T-helper 2 cell treated with Interferon-gamma antibody and Interleukin-4, amounts not matched to agents 5 μg/mL and 100 μg/mL, for 36 hours (primary cell): ENCODE measurements at regions not wholly inside any gene's neighbourhood (a gene's known extent, or its start where the extent isn't known, plus 50 kb on each side); places are given as distances from the start of the nearest gene placed in this dataset.

Experiments
- DNase-seq: peaks from one replicate; pipeline ENCODE4 v3.0.0; 2021; ENCODE audit warnings: low spot score
- H3K27ac Mint-ChIP-seq: one replicate; pipeline ENCODE4 v1.8.0; 2021; ENCODE audit warnings: mild to moderate bottlenecking, mixed read lengths
- H3K27me3 Mint-ChIP-seq: one replicate; pipeline ENCODE4 v1.8.0; 2021; ENCODE audit warnings: low read depth, mixed read lengths
- H3K36me3 Mint-ChIP-seq: one replicate; pipeline ENCODE4 v1.8.0; 2021; ENCODE audit warnings: low read depth, mixed read lengths
- H3K4me1 Mint-ChIP-seq: one replicate; pipeline ENCODE4 v1.8.0; 2021; ENCODE audit warnings: low read depth, mixed read lengths
- H3K4me3 Mint-ChIP-seq: one replicate; pipeline ENCODE4 v1.8.0; 2022; ENCODE audit warnings: mild to moderate bottlenecking, moderate library complexity, mixed read lengths
- H3K9me3 Mint-ChIP-seq: one replicate; pipeline ENCODE4 v1.8.0; 2021; ENCODE audit warnings: mixed read lengths

DNA sequence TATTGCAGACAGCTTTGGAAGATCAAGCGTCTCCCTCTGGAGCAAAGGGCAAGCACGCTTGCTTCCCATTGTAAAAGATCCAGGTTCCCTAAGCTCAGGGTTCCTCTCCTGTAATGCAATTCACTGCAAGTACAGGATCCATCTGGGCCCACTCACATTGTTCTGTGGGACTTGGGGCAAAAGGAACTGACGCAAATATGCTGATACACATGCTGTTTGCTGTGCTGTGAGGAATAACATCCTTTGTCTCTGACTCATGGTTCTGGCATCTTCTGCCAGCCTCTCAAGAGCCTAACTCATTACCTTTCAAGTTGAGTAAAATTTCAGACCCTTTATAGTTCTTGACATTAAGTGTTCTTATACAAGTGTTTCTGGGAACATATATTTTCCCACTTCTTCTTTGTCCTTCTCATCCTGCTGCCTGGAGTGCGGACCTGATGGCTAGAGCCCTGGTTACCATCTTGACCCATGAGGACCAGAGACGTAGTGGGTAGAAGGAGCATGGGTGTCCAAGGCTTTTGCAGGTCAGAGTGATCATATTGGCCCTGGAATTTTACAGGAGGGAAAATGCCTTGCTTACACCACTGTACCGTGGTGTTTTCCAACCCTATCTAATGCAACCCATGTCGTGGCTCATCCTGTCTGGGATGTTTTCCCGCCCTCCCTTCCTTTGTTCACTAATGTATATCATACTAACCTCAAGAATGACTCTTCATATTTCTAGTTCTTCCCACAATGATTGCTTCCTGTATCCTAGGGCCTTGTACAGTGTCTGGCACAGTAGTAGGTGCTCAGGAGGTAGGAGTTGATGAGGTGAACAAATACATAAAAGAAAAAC, 145.7 kb upstream of the GLI2 start:
- H3K4me1 Mint-ChIP-seq, result no peaks in the 10 kb centered on the region
- no peak overlapping the region for H3K27ac Mint-ChIP-seq
- H3K27me3 Mint-ChIP-seq, result peaks cover 36% of the 10 kb centered on the region
- H3K4me3 Mint-ChIP-seq, result no peak overlapping the region
- no peaks in the 10 kb centered on the region for H3K36me3 Mint-ChIP-seq
- no peaks in the 10 kb centered on the region for H3K9me3 Mint-ChIP-seq
- DNase-seq, result no peak

DNA sequence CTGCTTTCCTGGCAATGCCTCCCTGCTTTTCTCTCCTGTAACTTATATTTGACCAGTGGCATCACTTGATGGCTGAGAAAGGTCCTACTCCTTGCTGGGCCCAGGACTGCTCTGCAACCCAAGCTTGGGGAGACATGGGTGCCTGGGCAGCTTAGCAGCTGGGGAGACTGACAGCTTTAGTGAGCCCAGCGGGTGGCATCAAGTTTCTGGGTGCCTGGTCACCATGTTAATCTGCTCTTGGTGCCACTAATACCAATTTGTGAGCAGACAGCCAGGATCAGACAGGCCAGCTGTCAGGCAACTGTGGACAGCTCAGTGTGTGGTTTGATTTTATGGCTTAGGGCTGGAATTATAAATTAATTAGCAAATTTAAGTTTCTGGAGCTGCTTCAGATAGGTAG, 144.8 kb upstream of the GLI2 start:
- Mint-ChIP-seq H3K27ac (no peak overlapping the region), H3K4me3 (no peak overlapping the region), H3K4me1 (no peaks in the 10 kb centered on the region), H3K9me3 (no peaks in the 10 kb centered on the region), H3K36me3 (no peaks in the 10 kb centered on the region), H3K27me3 (peaks cover 28% of the 10 kb centered on the region)
- DNase-seq, result no peak

DNA sequence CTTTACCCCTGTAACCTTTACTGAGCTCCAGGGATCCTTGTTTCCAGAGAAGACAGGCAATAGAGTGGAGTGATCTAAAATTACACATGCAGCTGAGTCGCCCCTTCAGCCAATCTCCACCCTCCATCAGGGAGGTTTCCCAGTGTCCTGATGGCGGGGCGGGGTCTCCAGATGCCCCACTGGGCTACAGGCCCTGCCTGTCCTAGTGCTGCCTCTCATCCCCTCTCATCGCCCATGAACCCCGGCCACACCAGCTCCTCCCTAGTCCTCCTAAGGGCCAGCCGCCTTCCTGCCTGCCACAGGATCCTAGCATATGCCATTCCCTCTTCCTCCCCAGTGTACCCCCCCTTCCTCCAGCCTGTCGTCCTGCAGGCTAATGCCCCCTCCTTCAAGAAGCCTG, 144.1 kb upstream of the GLI2 start:
- Mint-ChIP-seq H3K36me3 (no peaks in the 10 kb centered on the region), H3K27me3 (peaks cover 22% of the 10 kb centered on the region), H3K4me1 (no peaks in the 10 kb centered on the region), H3K27ac (no peak overlapping the region), H3K4me3 (no peak overlapping the region), H3K9me3 (no peaks in the 10 kb centered on the region)
- DNase-seq, result no peak

DNA sequence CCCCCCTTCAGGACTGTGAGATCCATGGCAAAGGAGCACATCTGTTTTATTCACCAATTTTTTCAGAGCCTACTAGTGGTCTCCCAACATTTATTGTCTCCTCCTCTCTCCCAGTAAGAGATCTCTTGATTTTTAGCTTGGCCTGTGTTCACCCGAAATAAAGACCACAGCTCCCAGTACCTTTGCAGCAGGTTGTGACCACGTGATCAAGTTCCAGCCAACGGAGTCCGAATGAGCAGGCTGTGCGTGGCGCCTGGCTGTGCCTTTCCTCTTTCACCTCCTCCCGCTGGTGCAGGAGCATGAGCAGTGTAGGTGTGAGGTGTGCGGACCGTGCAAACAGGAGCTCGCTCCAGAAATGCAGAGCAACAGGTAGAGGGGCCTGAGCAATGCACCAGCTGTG, 143.6 kb upstream of the GLI2 start:
- Mint-ChIP-seq H3K4me3 (no peak overlapping the region), H3K4me1 (no peaks in the 10 kb centered on the region), H3K27me3 (peaks cover 19% of the 10 kb centered on the region), H3K9me3 (no peaks in the 10 kb centered on the region), H3K27ac (no peak overlapping the region), H3K36me3 (no peaks in the 10 kb centered on the region)
- DNase-seq, result no peak

DNA sequence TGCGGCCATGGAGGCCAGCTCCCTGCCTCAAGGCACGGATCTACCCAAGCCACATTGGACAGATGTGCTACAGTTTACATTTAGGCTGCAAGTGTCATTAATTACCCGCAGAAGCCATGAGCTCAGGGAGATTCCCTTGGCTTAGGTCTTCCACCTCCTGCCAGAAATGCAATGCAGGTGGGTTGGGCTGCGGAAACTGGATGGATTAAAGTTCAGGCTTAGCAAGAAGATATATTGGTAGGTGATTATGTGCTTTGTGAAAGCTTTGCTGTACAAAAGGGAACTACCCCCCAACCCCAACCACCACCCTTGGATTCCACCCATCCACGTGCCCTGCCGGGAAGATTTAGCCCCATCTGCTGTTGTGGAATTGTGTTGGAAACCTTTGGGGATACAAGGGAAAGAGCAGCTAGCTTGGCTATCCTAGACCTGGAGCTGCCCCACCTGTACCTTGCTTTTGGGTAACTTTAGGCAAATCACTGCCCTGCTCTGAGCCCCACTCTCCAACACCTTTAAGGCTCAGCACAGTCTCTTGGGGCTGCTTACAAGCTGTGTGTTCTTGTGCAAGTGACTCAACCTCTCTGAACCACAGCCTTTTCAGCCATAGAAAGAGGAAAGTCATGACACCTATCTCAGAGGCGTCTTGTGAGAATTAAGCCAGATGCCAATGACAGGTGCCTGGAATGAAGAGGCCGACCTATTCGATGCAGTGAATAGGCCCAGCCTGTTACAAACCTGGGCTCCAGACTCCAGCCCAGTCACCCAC, 141.6 kb upstream of the GLI2 start:
- H3K9me3 Mint-ChIP-seq, result no peaks in the 10 kb centered on the region
- H3K4me3 Mint-ChIP-seq, result no peak overlapping the region
- DNase-seq, result no peak
- no peaks in the 10 kb centered on the region for H3K4me1 Mint-ChIP-seq
- H3K36me3 Mint-ChIP-seq, result no peaks in the 10 kb centered on the region
- H3K27me3 Mint-ChIP-seq, result peaks cover 6% of the 10 kb centered on the region
- no peak overlapping the region for H3K27ac Mint-ChIP-seq

DNA sequence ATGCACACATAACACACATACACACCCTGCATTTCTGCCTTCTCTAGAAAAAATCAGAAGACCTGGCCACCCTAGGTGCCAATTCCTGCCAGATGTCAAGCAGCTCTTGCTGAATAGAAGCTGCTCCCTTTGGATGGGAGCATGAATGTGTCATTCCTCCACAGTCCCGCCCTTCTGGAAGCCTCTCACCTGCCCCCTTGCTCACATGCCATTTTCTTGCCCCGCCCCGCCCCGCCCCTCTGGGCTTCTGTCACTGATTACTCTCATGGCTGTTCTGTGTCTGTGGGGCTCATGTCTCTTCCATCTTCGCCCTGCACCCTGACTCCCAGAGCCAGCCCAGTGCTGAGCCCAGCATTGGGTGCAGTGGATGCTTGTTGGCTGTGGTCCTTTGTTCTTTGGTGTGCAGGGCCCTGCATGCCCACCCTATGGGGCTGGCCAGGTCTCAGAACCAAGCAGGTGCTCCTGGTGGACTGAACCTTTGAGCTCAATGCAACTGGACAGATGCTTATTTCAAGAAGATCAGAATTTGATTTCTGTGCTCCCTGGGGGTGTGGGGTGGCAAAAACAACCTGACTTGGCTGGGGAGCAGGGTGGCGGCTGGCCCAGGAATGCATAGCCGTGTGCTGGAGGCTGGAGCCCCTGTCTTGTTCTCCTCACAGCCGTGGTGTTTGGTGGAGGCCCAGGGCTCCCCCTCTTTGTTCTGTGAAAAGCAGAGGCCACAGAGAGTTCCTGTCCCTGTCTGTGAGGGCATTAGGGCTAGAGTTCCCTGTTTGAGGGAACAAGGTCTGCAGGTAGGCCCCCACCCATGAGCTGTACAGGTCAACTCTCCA, 140.6 kb upstream of the GLI2 start:
- no peaks in the 10 kb centered on the region for H3K27me3 Mint-ChIP-seq
- no peak overlapping the region for H3K27ac Mint-ChIP-seq
- no peaks in the 10 kb centered on the region for H3K9me3 Mint-ChIP-seq
- no peak overlapping the region for H3K4me3 Mint-ChIP-seq
- no peak for DNase-seq
- H3K4me1 Mint-ChIP-seq, result no peaks in the 10 kb centered on the region
- H3K36me3 Mint-ChIP-seq, result no peaks in the 10 kb centered on the region

DNA sequence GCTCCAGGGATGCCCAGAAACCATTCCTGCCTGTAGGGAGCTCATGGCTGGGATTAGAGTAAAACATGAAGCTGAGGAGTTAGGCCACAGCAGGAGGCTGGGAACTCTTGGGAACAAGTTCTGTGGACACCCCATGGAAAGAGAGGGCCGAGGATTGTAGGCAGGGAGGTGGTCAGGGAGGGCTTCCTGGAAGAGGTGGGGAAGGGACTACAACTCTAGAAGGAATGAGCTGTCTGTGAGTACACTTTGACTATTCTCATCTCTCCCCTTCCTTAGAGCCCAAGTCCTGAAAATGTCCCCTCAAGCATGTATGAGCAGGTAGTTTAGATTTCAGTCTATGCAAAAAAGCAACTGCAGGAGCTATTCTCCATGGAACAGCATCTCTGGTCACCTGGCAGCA, 139.9 kb upstream of the GLI2 start:
- Mint-ChIP-seq H3K9me3 (no peaks in the 10 kb centered on the region), H3K27ac (no peak overlapping the region), H3K4me3 (no peak overlapping the region), H3K4me1 (no peaks in the 10 kb centered on the region), H3K36me3 (no peaks in the 10 kb centered on the region), H3K27me3 (no peaks in the 10 kb centered on the region)
- no peak for DNase-seq

DNA sequence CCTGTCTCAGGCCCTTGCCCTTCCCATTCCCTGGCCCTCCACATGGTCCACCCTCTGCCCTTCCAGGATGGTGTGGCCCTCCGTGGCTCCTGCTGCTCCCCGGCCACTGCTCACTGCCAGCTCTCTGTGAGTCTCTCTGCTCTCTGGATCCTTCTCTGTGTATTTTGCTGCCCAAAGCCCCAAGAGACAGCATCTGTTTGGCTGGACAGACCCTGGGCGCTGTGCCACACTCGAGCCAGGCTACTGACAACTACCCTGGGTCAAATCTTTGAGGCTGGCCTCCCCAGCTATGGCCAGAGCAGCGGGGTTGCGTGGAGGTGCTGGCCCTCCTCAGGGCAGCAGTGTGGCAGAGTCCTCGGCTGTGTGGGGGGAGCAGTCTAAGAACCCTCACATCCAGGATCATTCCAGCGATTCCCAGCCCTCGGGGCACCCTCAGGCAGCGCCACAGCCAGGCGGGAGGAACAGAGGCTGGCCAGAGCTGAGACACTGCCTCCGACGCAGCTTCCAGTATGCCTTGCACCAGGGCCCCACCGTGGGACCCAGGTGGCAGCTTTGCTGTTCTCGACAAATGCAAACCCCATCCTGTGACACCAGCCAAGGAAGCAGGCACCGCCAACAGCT, 139.4 kb upstream of the GLI2 start:
- DNase-seq, result no peak
- no peak overlapping the region for H3K4me3 Mint-ChIP-seq
- H3K36me3 Mint-ChIP-seq, result no peaks in the 10 kb centered on the region
- H3K9me3 Mint-ChIP-seq, result no peaks in the 10 kb centered on the region
- H3K27me3 Mint-ChIP-seq, result no peaks in the 10 kb centered on the region
- no peaks in the 10 kb centered on the region for H3K4me1 Mint-ChIP-seq
- H3K27ac Mint-ChIP-seq, result no peak overlapping the region

DNA sequence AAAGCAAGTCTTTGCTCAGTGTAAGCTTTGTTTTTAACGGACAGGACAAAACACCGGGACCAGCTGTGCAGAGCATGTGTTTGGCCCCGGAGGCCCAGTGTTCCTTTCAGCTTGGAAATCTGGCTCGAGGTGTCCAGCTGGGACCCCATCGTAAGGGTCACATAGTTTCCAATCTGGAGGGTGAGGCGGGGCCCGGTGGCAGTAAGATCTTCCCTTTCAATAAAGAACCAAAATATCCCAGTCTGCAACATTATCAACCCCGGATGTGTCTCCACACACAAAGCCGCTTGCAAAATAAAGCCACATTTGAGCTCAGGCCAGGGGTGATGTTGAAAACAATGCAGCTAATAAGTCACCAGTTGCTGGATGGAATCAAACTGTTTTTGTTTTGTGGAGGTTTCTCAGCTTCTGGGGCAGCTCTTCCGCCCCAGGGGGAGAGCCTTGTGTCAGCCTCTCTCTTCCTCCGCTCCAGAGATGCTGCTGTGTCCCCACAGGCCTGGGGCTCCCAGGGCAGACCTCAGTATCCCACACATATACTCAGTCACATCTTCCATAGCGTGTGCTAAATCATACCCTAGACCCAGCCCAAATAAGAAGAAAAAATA, 138.6 kb upstream of the GLI2 start:
- H3K4me1 Mint-ChIP-seq, result no peaks in the 10 kb centered on the region
- no peak overlapping the region for H3K27ac Mint-ChIP-seq
- H3K27me3 Mint-ChIP-seq, result no peaks in the 10 kb centered on the region
- no peak for DNase-seq
- no peaks in the 10 kb centered on the region for H3K9me3 Mint-ChIP-seq
- no peaks in the 10 kb centered on the region for H3K36me3 Mint-ChIP-seq
- H3K4me3 Mint-ChIP-seq, result no peak overlapping the region

DNA sequence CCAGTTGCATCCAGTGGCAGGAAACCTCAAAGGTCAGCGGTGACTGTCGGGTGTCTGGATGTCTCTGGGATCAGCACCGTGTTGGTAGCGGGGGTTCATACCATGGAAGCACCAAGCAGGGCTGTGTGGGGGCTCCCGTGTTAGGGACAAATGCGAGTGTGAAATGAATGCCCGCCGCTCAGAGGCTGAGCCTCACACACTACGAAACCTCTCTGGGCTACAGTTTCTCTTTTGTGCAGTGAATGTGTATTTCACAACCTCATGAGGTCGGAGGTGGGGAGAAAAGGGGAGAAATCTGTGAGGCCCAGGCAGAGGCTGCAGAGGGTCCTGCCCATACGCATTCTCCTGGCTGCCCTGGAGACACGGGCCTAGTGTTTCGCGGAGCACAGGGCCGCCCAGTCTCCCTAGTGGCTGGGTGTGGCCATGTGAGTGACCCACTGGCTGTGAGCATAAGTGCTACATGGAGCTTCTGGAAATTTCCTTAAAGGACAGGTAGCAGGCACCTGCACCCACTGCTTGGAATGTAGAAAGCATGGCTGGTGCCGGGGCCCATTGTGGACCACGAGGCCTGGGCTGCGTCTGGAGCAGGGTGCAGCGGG, 138.0 kb upstream of the GLI2 start:
- no peak for DNase-seq
- no peak overlapping the region for H3K4me3 Mint-ChIP-seq
- no peaks in the 10 kb centered on the region for H3K4me1 Mint-ChIP-seq
- H3K27me3 Mint-ChIP-seq, result no peaks in the 10 kb centered on the region
- H3K27ac Mint-ChIP-seq, result no peak overlapping the region
- no peaks in the 10 kb centered on the region for H3K36me3 Mint-ChIP-seq
- no peaks in the 10 kb centered on the region for H3K9me3 Mint-ChIP-seq

DNA sequence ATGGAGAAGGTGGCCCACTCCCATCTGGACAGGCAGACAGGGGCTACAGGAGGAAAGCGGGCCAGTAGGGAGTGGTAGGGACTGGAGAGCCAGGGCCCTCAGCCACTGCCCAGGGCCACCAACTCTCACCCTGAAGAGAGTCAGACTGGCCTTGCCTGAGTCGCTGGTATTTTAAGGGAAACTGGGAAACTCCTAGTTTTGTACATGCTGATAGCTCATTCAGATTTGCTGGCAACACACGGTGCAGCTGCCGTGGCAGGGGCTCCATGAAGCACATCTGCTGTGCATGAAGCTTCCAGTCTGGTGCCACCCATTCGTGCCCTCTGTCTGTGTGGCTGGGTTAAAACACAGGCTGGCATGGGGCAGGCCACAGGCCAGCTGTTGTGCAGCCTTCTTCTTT, 137.3 kb upstream of the GLI2 start:
- H3K27me3 Mint-ChIP-seq, result no peaks in the 10 kb centered on the region
- DNase-seq, result no peak
- H3K27ac Mint-ChIP-seq, result no peak overlapping the region
- H3K36me3 Mint-ChIP-seq, result no peaks in the 10 kb centered on the region
- H3K4me1 Mint-ChIP-seq, result no peaks in the 10 kb centered on the region
- no peak overlapping the region for H3K4me3 Mint-ChIP-seq
- H3K9me3 Mint-ChIP-seq, result no peaks in the 10 kb centered on the region

DNA sequence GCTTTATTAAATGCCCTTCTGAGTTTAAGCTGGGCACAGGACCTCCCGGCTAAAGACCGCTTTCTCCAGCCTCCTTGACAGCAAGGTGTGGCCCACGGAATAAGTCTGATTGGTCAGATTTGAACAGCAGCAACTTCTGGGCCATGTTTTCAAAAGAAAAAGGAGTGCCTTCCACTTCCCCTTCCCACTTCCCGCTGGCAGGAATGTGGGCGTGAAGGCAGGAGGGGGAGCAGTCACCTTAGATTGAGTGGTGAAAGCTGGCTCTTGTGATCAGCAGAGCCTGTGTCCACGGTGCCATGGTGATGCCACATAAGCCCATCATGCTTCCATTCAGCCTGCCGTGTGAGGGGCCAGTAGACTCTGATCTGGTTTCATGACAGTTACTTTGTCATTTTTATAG, 136.6 kb upstream of the GLI2 start:
- DNase-seq, result no peak
- no peak overlapping the region for H3K4me3 Mint-ChIP-seq
- H3K27ac Mint-ChIP-seq, result no peak overlapping the region
- H3K9me3 Mint-ChIP-seq, result no peaks in the 10 kb centered on the region
- H3K36me3 Mint-ChIP-seq, result no peaks in the 10 kb centered on the region
- H3K27me3 Mint-ChIP-seq, result no peaks in the 10 kb centered on the region
- H3K4me1 Mint-ChIP-seq, result no peaks in the 10 kb centered on the region

DNA sequence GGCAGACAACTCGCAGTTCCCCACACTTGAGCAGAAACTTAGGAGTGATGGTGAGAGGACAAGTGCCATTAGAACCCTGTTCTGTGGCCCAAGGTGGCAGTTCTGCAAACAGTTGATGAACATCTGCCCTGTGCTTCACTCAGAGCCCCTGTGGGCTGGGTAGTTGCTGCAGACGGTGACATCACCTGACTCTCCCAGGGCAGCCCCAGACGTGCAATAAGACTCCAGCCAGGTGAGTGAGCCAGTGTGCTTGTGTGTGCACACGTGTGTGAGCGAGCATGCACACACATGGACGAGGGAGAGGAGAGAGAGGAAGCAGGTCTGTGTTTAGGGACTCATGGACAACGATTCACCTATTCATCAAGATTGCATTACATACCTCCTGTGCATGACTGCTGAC, 136.0 kb upstream of the GLI2 start:
- no peak overlapping the region for H3K4me3 Mint-ChIP-seq
- no peak for DNase-seq
- no peaks in the 10 kb centered on the region for H3K4me1 Mint-ChIP-seq
- H3K27me3 Mint-ChIP-seq, result no peaks in the 10 kb centered on the region
- H3K9me3 Mint-ChIP-seq, result no peaks in the 10 kb centered on the region
- no peaks in the 10 kb centered on the region for H3K36me3 Mint-ChIP-seq
- H3K27ac Mint-ChIP-seq, result no peak overlapping the region
